B cell (primary cell): ENCODE measurements at regions not wholly inside any gene's neighbourhood (a gene's known extent, or its start where the extent isn't known, plus 50 kb on each side); places are given as distances from the start of the nearest gene placed in this dataset.

ENCODE experiments used
- ATAC-seq: fragments of 200-7000 bp; cut with Tn5 transposase; one replicate; pipeline ENCODE4 v1.10.0; 2021; ENCODE audit warnings: low read depth, mild to moderate bottlenecking, moderate number of reproducible peaks, moderate library complexity
- CTCF ChIA-PET: fragments of 350-600 bp; sonication (Branson Sonifier 250); formaldehyde crosslinking; loops from one replicate; lab custom pipeline; 2021; ENCODE audit warnings: antibody characterized with exemption, inconsistent platforms; lab: Charles Lee
- POLR2A ChIA-PET: fragments of 350-600 bp; sonication (Branson Sonifier 250); formaldehyde crosslinking; loops from one replicate; lab custom pipeline; 2021; ENCODE audit warnings: antibody characterized with exemption; lab: Charles Lee
- DNase-seq: peaks from one replicate; pipeline ENCODE4 v3.0.0; 2013
- H2AFZ ChIP-seq: 2 replicates; pipeline ENCODE4 v1.6.1; 2012; ENCODE audit warnings: mild to moderate bottlenecking, low read depth, low read length; ENCODE audit not compliant: insufficient read depth, poor library complexity, severe bottlenecking
- H3K27ac ChIP-seq, 2 donors: 1 replicate in 1 of 2; 2 replicates in 1 of 2; pipeline ENCODE4 v1.5.1; 2012 to 2013; ENCODE audit warnings: low read length in 2 of 2, mild to moderate bottlenecking in 2 of 2, moderate library complexity in 1 of 2
- H3K27me3 ChIP-seq, 4 experiments: fragments of 200-600 bp in 1 of 4; sonication (generic) in 1 of 4; replicated peaks in 1 of 4; 1 replicate in 2 of 4; 2 replicates in 2 of 4; pipeline versions ENCODE4 v1.6.1 to v1.7.0; 2013 to 2016; ENCODE audit warnings: low read length in 3 of 4, mild to moderate bottlenecking in 2 of 4, mixed read lengths in 1 of 4, moderate library complexity in 1 of 4; ENCODE audit not compliant: insufficient read depth in 4 of 4, control insufficient read depth in 3 of 4; ENCODE audit errors: control extremely low read depth in 1 of 4
- H3K36me3 ChIP-seq, 2 experiments: replicated peaks in 1 of 2; 1 replicate in 1 of 2; 2 replicates in 1 of 2; pipeline versions ENCODE4 v1.6.1 to v1.7.1; 2013; ENCODE audit warnings: low read length in 1 of 2; ENCODE audit not compliant: insufficient read depth in 2 of 2, control insufficient read depth in 1 of 2; ENCODE audit errors: control extremely low read depth in 1 of 2, extremely low read depth in 1 of 2
- H3K4me1 ChIP-seq, 2 donors: fragments of 200-600 bp in 1 of 2; sonication (generic) in 1 of 2; 1 replicate in 1 of 2; 2 replicates in 1 of 2; pipeline versions ENCODE4 v1.5.1 to v1.6.1; 2013 to 2017; ENCODE audit warnings: low read length in 2 of 2; ENCODE audit not compliant: control insufficient read depth in 2 of 2, insufficient read depth in 2 of 2
- H3K4me2 ChIP-seq: replicated peaks from 2 replicates; pipeline ENCODE3; 2012; ENCODE audit warnings: mild to moderate bottlenecking, low read depth, low read length; ENCODE audit not compliant: poor library complexity, severe bottlenecking
- H3K4me3 ChIP-seq, 5 experiments: fragments of 200-600 bp in 1 of 5; sonication (generic) in 1 of 5; 1 replicate in 3 of 5; 2 replicates in 2 of 5; pipeline versions ENCODE4 v1.5.1 to v1.7.0; 2011 to 2016; ENCODE audit warnings: low read length in 4 of 5, mild to moderate bottlenecking in 4 of 5, low read depth in 2 of 5, control low read depth in 1 of 5, moderate library complexity in 1 of 5; ENCODE audit not compliant: insufficient read depth in 1 of 5; ENCODE audit errors: control extremely low read depth in 1 of 5, extremely low read depth in 1 of 5
- H3K79me2 ChIP-seq: fragments of 200-600 bp; sonication (generic); one replicate; pipeline ENCODE4 v1.6.0; 2016; ENCODE audit warnings: low read length; ENCODE audit not compliant: control insufficient read depth, insufficient read depth
- H3K9ac ChIP-seq: fragments of 200-600 bp; sonication (generic); 2 replicates; pipeline ENCODE4 v1.6.1; 2017; ENCODE audit warnings: mild to moderate bottlenecking, low read length, moderate library complexity
- H3K9me3 ChIP-seq, 3 donors: one replicate each; pipeline versions ENCODE4 v1.6.1 to v1.7.1; 2013; ENCODE audit warnings: low read length in 2 of 3; ENCODE audit not compliant: control insufficient read depth in 2 of 3, insufficient read depth in 1 of 3; ENCODE audit errors: control extremely low read depth in 1 of 3
- H4K20me1 ChIP-seq: 2 replicates; pipeline ENCODE4 v1.6.0; 2012; ENCODE audit warnings: mild to moderate bottlenecking, low read length; ENCODE audit not compliant: insufficient read depth, control insufficient read depth, poor library complexity, severe bottlenecking
- H3K27ac Mint-ChIP-seq: one replicate; pipeline ENCODE4 v1.8.0; 2021; ENCODE audit warnings: mixed read lengths
- H3K27me3 Mint-ChIP-seq: one replicate; pipeline ENCODE4 v1.8.0; 2021; ENCODE audit warnings: mixed read lengths
- H3K4me1 Mint-ChIP-seq: one replicate; pipeline ENCODE4 v1.8.0; 2021; ENCODE audit warnings: mixed read lengths
- H3K4me3 Mint-ChIP-seq: one replicate; pipeline ENCODE4 v1.8.0; 2021; ENCODE audit warnings: mixed read lengths
- H3K9me3 Mint-ChIP-seq: one replicate; pipeline ENCODE4 v1.8.0; 2022; ENCODE audit warnings: mixed read lengths; ENCODE audit not compliant: insufficient read depth
- CTCF ChIP-seq: fragments of 200-600 bp; IDR thresholded peaks from one replicate; pipeline ENCODE4 v1.8.0; 2022; ENCODE audit warnings: antibody characterized with exemption, mild to moderate bottlenecking
- EZH2 ChIP-seq: IDR thresholded peaks from 2 replicates; pipeline ENCODE4 v1.6.1; 2012; ENCODE audit warnings: borderline replicate concordance, low read depth, mild to moderate bottlenecking, moderate library complexity, low read length; ENCODE audit not compliant: insufficient read depth, poor library complexity, severe bottlenecking
- WGBS: methylation state at CpG from one replicate; pipeline ENCODE4 v1.1.5; 2013; ENCODE audit warnings: missing lambda C conversion rate; ENCODE audit not compliant: insufficient coverage; 5-methylcytosine and 5-hydroxymethylcytosine counted together
- intact Hi-C: fragments of 100-400 bp; cut with micrococcal nuclease; formaldehyde crosslinking; loops from one replicate; pipeline ENCODE4 v1.10.0; 2022

GRCh38 chr2:104340879-104341828 is 512.8 kb upstream of the POU3F3 start:
- H3K27ac Mint-ChIP-seq: no peak overlapping the region
- Histone ChIP-seq H3K4me1 (no peaks in the 10 kb centered on the region), H3K9ac (no peak overlapping the region), H3K27me3 (no peaks in the 10 kb centered on the region), H3K36me3 (no peaks in the 10 kb centered on the region), H3K27ac (no peak overlapping the region), H3K79me2 (no peaks in the 10 kb centered on the region), H3K4me3 (no peak overlapping the region), H3K4me2 (no peak overlapping the region), H4K20me1 (no peaks in the 10 kb centered on the region), H2AFZ (no peak overlapping the region), H3K9me3 (peaks cover 0 to 2% (median 0%) of the 10 kb centered on the region in 3 donors)
- H3K4me3 Mint-ChIP-seq: no peak overlapping the region
- TF ChIP-seq CTCF: no peak
- no peak for TF ChIP-seq EZH2
- no peaks in the 10 kb centered on the region for H3K4me1 Mint-ChIP-seq
- DNase-seq (no peak), ATAC-seq (no peak)
- POLR2A ChIA-PET: no interaction called here
- H3K27me3 Mint-ChIP-seq: peaks cover 5% of the 10 kb centered on the region
- CTCF ChIA-PET: no interaction called here
- H3K9me3 Mint-ChIP-seq: no peaks in the 10 kb centered on the region
- intact Hi-C loops: no loop called here
- WGBS: no CpG with 5 or more reads among the region's 2 CpGs

GRCh38 chr2:104344306-104344705 is 509.6 kb upstream of the POU3F3 start:
- 73% methylated on average over 3 of the region's 5 CpGs for WGBS
- CTCF ChIA-PET: no interaction called here
- Histone ChIP-seq H3K36me3 (no peaks in the 10 kb centered on the region), H3K27me3 (no peaks in the 10 kb centered on the region), H3K9me3 (no peaks in the 10 kb centered on the region), H3K79me2 (no peaks in the 10 kb centered on the region), H4K20me1 (no peaks in the 10 kb centered on the region), H3K27ac (no peak overlapping the region), H3K4me1 (no peaks in the 10 kb centered on the region), H3K4me3 (no peak overlapping the region), H3K4me2 (no peak overlapping the region), H2AFZ (no peak overlapping the region), H3K9ac (no peak overlapping the region)
- DNase-seq: no peak
- Mint-ChIP-seq H3K27me3 (peaks cover 5% of the 10 kb centered on the region), H3K27ac (no peak overlapping the region), H3K4me3 (no peak overlapping the region), H3K9me3 (no peaks in the 10 kb centered on the region), H3K4me1 (no peaks in the 10 kb centered on the region)
- TF ChIP-seq CTCF (no peak), EZH2 (no peak)
- no peak for ATAC-seq
- POLR2A ChIA-PET: no interaction called here
- intact Hi-C loops: no loop called here
